HepG2 (cell line): ENCODE measurements at regions not wholly inside any gene's neighbourhood (a gene's known extent, or its start where the extent isn't known, plus 50 kb on each side); places are given as distances from the start of the nearest gene placed in this dataset.

Source experiments
- CHD4 ChIP-seq: fragments of 200-600 bp; sonication (generic); IDR thresholded peaks from 2 replicates; pipeline ENCODE4 v1.7.0; 2017; ENCODE audit warnings: mild to moderate bottlenecking, low read length, borderline replicate concordance
- ELF4 ChIP-seq: sonication (generic); formaldehyde crosslinking; IDR thresholded peaks from 2 replicates; pipeline ENCODE4 v1.5.0; 2020; ENCODE audit warnings: missing genetic modification reagents, mild to moderate bottlenecking, moderate library complexity, borderline replicate concordance
- SUZ12 ChIP-seq: fragments of 150-350 bp; IDR thresholded peaks from 2 replicates; pipeline ENCODE4 v1.6.1; 2014; ENCODE audit warnings: low read depth, low read length
- ZNF678 ChIP-seq: sonication (generic); formaldehyde crosslinking; IDR thresholded peaks from 2 replicates; pipeline ENCODE4 v1.4.0; 2020; ENCODE audit warnings: mild to moderate bottlenecking, missing genetic modification reagents
- ZNF891 ChIP-seq: sonication (generic); formaldehyde crosslinking; IDR thresholded peaks from 2 replicates; pipeline ENCODE4 v1.5.0; 2020; ENCODE audit warnings: mild to moderate bottlenecking, missing genetic modification reagents
- ZZZ3 ChIP-seq: sonication (generic); formaldehyde crosslinking; IDR thresholded peaks from 2 replicates; pipeline ENCODE4 v1.4.0; 2020; ENCODE audit warnings: missing genetic modification reagents, mild to moderate bottlenecking, borderline replicate concordance
- TF ChIP-seq, protein P1 (sequence below): conservative IDR thresholded peaks from 2 replicates; pipeline ENCODE4 v1.6.1; 2018; ENCODE audit warnings: missing genetic modification reagents

DNA sequence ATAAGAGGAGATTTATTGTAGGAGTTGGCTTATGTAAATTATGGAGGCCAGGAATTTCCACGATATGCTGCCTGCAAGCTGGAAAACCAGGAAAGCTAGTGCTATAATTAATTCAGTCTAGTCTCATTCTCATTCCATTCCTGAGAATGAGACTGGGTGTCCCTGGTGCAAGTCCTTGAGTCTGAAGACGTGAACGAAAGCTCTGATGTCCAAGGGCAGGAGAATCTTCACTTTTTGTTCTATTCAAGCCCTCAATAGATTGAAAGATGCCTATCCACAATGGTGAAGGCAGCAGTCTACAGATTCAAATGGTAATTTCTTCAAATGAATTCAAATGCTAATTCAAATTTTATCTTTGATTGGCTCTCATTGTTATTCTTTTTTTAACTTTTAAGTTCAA is 851.1 kb upstream of the MGAT4C start:
- TF ChIP-seq ZNF891 (CRISPR knock-in tag) (no peak), ELF4 (no peak), CHD4 (no peak), SUZ12 (no peak), ZNF678 (no peak), ZZZ3 (CRISPR knock-in tag) (no peak)
- TF ChIP-seq, protein P1, sequence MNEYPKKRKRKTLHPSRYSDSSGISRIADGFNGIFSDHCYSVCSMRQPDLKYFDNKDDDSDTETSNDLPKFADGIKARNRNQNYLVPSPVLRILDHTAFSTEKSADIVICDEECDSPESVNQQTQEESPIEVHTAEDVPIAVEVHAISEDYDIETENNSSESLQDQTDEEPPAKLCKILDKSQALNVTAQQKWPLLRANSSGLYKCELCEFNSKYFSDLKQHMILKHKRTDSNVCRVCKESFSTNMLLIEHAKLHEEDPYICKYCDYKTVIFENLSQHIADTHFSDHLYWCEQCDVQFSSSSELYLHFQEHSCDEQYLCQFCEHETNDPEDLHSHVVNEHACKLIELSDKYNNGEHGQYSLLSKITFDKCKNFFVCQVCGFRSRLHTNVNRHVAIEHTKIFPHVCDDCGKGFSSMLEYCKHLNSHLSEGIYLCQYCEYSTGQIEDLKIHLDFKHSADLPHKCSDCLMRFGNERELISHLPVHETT = no peak
